Memory B cell (primary cell): ENCODE measurements at regions not wholly inside any gene's neighbourhood (a gene's known extent, or its start where the extent isn't known, plus 50 kb on each side); places are given as distances from the start of the nearest gene placed in this dataset.

Experiments
- ATAC-seq: fragments of 150-1000 bp; cut with Tn5 transposase; 2 replicates; pipeline ENCODE4 v1.10.0; 2021; ENCODE audit warnings: low read depth, mild to moderate bottlenecking, moderate library complexity
- DNase-seq, 2 donors: peaks; one replicate each; pipeline ENCODE4 v3.0.0; 2022; ENCODE audit warnings: low spot score in 2 of 2
- H3K27ac Mint-ChIP-seq: one replicate; pipeline ENCODE4 v1.8.0; 2022; ENCODE audit warnings: mild to moderate bottlenecking, moderate library complexity, mixed read lengths
- H3K27me3 Mint-ChIP-seq: one replicate; pipeline ENCODE4 v1.8.0; 2022; ENCODE audit warnings: mixed read lengths
- H3K36me3 Mint-ChIP-seq: one replicate; pipeline ENCODE4 v1.8.0; 2022; ENCODE audit warnings: mild to moderate bottlenecking, mixed read lengths
- H3K4me1 Mint-ChIP-seq: one replicate; pipeline ENCODE4 v1.8.0; 2022; ENCODE audit warnings: mixed read lengths
- H3K4me3 Mint-ChIP-seq: one replicate; pipeline ENCODE4 v1.8.0; 2022; ENCODE audit warnings: mild to moderate bottlenecking, moderate library complexity, mixed read lengths
- H3K9me3 Mint-ChIP-seq: one replicate; pipeline ENCODE4 v1.8.0; 2022; ENCODE audit warnings: mixed read lengths

GRCh38 chr12:67925077-67925476 lies 64.2 kb upstream of the IFNG-AS1 start:
- Mint-ChIP-seq H3K9me3 (no peaks in the 10 kb centered on the region), H3K4me1 (peaks cover 7% of the 10 kb centered on the region), H3K27me3 (peaks cover 1% of the 10 kb centered on the region), H3K27ac (no peak overlapping the region), H3K36me3 (no peaks in the 10 kb centered on the region), H3K4me3 (no peak overlapping the region)
- no peak for ATAC-seq
- DNase-seq, result no peak

- no peak for ATAC-seq
- no peak for DNase-seq
- H3K36me3 Mint-ChIP-seq, result no peaks in the 10 kb centered on the region
- H3K27me3 Mint-ChIP-seq, result peaks cover 1% of the 10 kb centered on the region
- peaks cover 3% of the 10 kb centered on the region for H3K4me1 Mint-ChIP-seq
- no peak overlapping the region for H3K27ac Mint-ChIP-seq
- no peak overlapping the region for H3K4me3 Mint-ChIP-seq
- H3K9me3 Mint-ChIP-seq, result no peaks in the 10 kb centered on the region
Observed at GRCh38 chr12:67925552-67925951, 63.7 kb upstream of the IFNG-AS1 start.

GRCh38 chr12:67926063-67926462 lies 63.2 kb upstream of the IFNG-AS1 start:
- no peaks in the 10 kb centered on the region for H3K9me3 Mint-ChIP-seq
- peaks cover 1% of the 10 kb centered on the region for H3K27me3 Mint-ChIP-seq

GRCh38 chr12:67927324-67927723 lies 61.9 kb upstream of the IFNG-AS1 start:
- Mint-ChIP-seq H3K27ac (no peak overlapping the region), H3K27me3 (peaks cover 1% of the 10 kb centered on the region), H3K4me3 (no peak overlapping the region), H3K9me3 (no peaks in the 10 kb centered on the region), H3K36me3 (no peaks in the 10 kb centered on the region), H3K4me1 (no peaks in the 10 kb centered on the region)
- no peak for ATAC-seq
- no peak for DNase-seq

More at GRCh38 chr12:67926063-67926462, 63.2 kb upstream of the IFNG-AS1 start:
- Mint-ChIP-seq H3K27ac (no peak overlapping the region), H3K4me1 (peaks cover 1% of the 10 kb centered on the region), H3K36me3 (no peaks in the 10 kb centered on the region), H3K4me3 (no peak overlapping the region)
- no peak for ATAC-seq
- no peak for DNase-seq

- no peak for DNase-seq
- peaks cover 1% of the 10 kb centered on the region for H3K27me3 Mint-ChIP-seq
- no peak for ATAC-seq
- no peaks in the 10 kb centered on the region for H3K4me1 Mint-ChIP-seq
- no peak overlapping the region for H3K27ac Mint-ChIP-seq
- H3K36me3 Mint-ChIP-seq, result no peaks in the 10 kb centered on the region
- H3K9me3 Mint-ChIP-seq, result no peaks in the 10 kb centered on the region
- no peak overlapping the region for H3K4me3 Mint-ChIP-seq
Observed at GRCh38 chr12:67927815-67928214, 61.4 kb upstream of the IFNG-AS1 start.

- Mint-ChIP-seq H3K4me1 (no peaks in the 10 kb centered on the region), H3K36me3 (no peaks in the 10 kb centered on the region), H3K27ac (no peak overlapping the region), H3K9me3 (no peaks in the 10 kb centered on the region), H3K4me3 (no peak overlapping the region), H3K27me3 (peaks cover 1% of the 10 kb centered on the region)
- DNase-seq (no peak), ATAC-seq (no peak)
Observed at GRCh38 chr12:67928621-67929383, 60.4 kb upstream of the IFNG-AS1 start.

GRCh38 chr12:67929384-67929772 lies 59.9 kb upstream of the IFNG-AS1 start:
- Mint-ChIP-seq H3K4me1 (no peaks in the 10 kb centered on the region), H3K4me3 (no peak overlapping the region), H3K27me3 (no peaks in the 10 kb centered on the region), H3K27ac (no peak overlapping the region), H3K36me3 (no peaks in the 10 kb centered on the region), H3K9me3 (no peaks in the 10 kb centered on the region)
- DNase-seq, result no peak
- no peak for ATAC-seq

- Mint-ChIP-seq H3K4me1 (no peaks in the 10 kb centered on the region), H3K4me3 (no peak overlapping the region), H3K27ac (no peak overlapping the region), H3K27me3 (peaks cover 1% of the 10 kb centered on the region), H3K9me3 (no peaks in the 10 kb centered on the region), H3K36me3 (no peaks in the 10 kb centered on the region)
- ATAC-seq, result no peak
- no peak for DNase-seq
Observed at GRCh38 chr12:67937822-67938221, 51.4 kb upstream of the IFNG-AS1 start.
